Left lung (tissue), 4 donors: ENCODE measurements at regions not wholly inside any gene's neighbourhood (a gene's known extent, or its start where the extent isn't known, plus 50 kb on each side); places are given as distances from the start of the nearest gene placed in this dataset.

Source experiments
- ATAC-seq: fragments of 200-7000 bp; cut with Tn5 transposase; one replicate; pipeline ENCODE4 v1.9.1; 2020; ENCODE audit warnings: moderate library complexity
- DNase-seq, 4 donors: peaks; one replicate each; pipeline ENCODE4 v3.0.0-alpha.2; 2013 to 2020
- H3K27ac ChIP-seq, 2 donors: fragments of 200-600 bp; sonication (generic) in 1 of 2; one replicate each; pipeline versions ENCODE4 v1.5.0 to v1.8.0; 2020 to 2021
- H3K27me3 ChIP-seq, 2 donors: fragments of 200-600 bp; sonication (generic) in 1 of 2; one replicate each; pipeline versions ENCODE4 v1.5.0 to v1.8.0; 2020 to 2021
- H3K36me3 ChIP-seq, 2 donors: fragments of 200-600 bp; sonication (generic) in 1 of 2; one replicate each; pipeline versions ENCODE4 v1.5.0 to v1.8.0; 2020 to 2021
- H3K4me1 ChIP-seq, 2 donors: fragments of 200-600 bp; one replicate each; pipeline ENCODE4 v1.8.0; 2021
- H3K4me3 ChIP-seq, 2 donors: fragments of 200-600 bp; sonication (generic) in 1 of 2; one replicate each; pipeline versions ENCODE4 v1.5.0 to v1.8.0; 2020 to 2021; ENCODE audit warnings: mild to moderate bottlenecking in 1 of 2
- H3K9me3 ChIP-seq, 2 donors: fragments of 200-600 bp; sonication (generic) in 1 of 2; one replicate each; pipeline versions ENCODE4 v1.5.0 to v1.8.0; 2020 to 2021
- intact Hi-C, 2 donors: fragments of 100-400 bp; cut with DNase I; formaldehyde crosslinking; loops; one replicate each; pipeline versions ENCODE4 v1.11.2 to v1.14.2; 2022
- TF ChIP-seq, protein P1 (sequence below), 2 donors: fragments of 200-600 bp; sonication (generic) in 1 of 2; IDR thresholded peaks; one replicate each; pipeline versions ENCODE4 v1.5.0 to v1.8.0; 2021; ENCODE audit warnings: antibody characterized with exemption in 2 of 2
- donor health status: DM: no; HTN: yes; CAD: no.
- donor health status: DM: no; HTN: no; CAD: no.

DNA sequence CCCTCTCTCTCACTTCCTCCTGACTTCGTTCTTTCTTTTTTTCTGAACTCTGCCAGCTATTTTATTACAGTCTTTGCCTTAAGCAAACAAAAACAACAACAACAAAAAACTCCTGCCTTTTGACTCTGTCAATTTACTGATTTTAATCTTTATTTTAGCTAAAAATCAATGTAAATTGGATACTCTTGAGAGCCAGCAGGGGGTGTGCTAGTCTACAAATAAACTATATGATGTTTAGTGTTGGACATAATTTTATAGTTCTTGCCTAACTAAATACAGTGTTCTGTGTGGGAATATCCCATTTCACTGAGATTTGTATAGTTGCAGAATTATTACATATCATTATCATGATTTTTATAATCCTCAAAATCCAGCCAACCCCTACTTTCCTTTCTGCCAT is 1199.9 kb upstream of the SPRY2 start:
- H3K4me3 ChIP-seq = no peak overlapping the region
- no peak overlapping the region for H3K27ac ChIP-seq
- no peak for ATAC-seq
- H3K36me3 ChIP-seq = no peaks in the 10 kb centered on the region
- TF ChIP-seq, protein P1, sequence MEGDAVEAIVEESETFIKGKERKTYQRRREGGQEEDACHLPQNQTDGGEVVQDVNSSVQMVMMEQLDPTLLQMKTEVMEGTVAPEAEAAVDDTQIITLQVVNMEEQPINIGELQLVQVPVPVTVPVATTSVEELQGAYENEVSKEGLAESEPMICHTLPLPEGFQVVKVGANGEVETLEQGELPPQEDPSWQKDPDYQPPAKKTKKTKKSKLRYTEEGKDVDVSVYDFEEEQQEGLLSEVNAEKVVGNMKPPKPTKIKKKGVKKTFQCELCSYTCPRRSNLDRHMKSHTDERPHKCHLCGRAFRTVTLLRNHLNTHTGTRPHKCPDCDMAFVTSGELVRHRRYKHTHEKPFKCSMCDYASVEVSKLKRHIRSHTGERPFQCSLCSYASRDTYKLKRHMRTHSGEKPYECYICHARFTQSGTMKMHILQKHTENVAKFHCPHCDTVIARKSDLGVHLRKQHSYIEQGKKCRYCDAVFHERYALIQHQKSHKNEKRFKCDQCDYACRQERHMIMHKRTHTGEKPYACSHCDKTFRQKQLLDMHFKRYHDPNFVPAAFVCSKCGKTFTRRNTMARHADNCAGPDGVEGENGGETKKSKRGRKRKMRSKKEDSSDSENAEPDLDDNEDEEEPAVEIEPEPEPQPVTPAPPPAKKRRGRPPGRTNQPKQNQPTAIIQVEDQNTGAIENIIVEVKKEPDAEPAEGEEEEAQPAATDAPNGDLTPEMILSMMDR (IDR thresholded peaks at IDR 0.05) = no peak
- DNase-seq = peak in 1 of 4 donors; percentile 5
- H3K9me3 ChIP-seq = peaks cover 0 to 4% of the 10 kb centered on the region in 2 donors
- H3K4me1 ChIP-seq = no peaks in the 10 kb centered on the region
- intact Hi-C loops = no loop called here
- H3K27me3 ChIP-seq = no peaks in the 10 kb centered on the region

DNA sequence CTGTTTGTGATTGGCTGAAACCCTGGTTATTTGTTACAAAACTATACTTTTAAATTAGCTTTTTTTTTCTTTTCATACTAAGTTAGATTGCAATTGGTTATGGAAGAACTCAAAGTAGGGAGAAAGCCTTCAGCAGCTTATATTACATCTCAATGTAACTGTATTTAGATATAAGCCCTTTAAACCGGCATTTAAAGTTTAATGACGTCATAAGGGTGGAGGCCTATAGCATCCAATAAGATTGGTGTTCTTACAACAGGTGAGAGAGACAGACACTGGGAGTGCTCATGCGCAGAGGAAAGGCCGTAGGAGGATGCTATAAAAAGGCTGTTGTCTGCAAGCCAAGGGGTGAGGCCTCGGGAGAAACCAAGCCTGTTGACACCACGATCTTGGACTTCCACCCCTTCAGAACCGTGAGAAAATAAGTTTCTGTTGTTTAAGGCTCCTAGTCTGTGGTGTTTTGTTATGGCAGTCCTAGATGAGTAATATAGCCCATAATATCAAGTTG is 1198.8 kb upstream of the SPRY2 start:
- intact Hi-C loops = no loop called here
- H3K4me1 ChIP-seq = no peaks in the 10 kb centered on the region
- ATAC-seq (no peak), DNase-seq (no peak)
- H3K9me3 ChIP-seq = no peaks in the 10 kb centered on the region
- H3K36me3 ChIP-seq = no peaks in the 10 kb centered on the region
- H3K27me3 ChIP-seq = no peaks in the 10 kb centered on the region
- H3K4me3 ChIP-seq = no peak overlapping the region
- TF ChIP-seq, protein P1 (IDR thresholded peaks at IDR 0.05) = no peak
- H3K27ac ChIP-seq = no peak overlapping the region

DNA sequence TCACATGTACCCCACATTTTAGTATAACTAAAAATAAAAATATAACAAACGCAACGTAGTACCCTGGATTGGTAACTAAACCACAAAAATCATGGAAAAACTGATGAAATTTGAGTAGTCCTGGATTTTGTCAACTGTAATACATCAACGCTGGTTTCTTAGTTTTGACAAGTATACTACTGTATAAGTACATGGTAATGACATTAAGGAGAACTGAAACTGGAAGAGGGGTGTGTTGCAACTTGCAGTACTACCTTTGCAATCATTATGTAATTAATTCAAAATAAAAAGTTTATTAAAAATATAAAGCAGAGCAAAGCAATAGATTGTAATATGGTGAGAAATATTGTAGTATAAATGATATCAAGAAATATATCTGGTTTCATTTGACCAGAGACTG is 1158.0 kb upstream of the SPRY2 start:
- DNase-seq (no peak), ATAC-seq (no peak)
- H3K4me3 ChIP-seq = no peak overlapping the region
- no peaks in the 10 kb centered on the region for H3K36me3 ChIP-seq
- TF ChIP-seq, protein P1 (IDR thresholded peaks at IDR 0.05) = no peak
- intact Hi-C loops = no loop called here
- no peak overlapping the region for H3K27ac ChIP-seq
- H3K4me1 ChIP-seq = no peaks in the 10 kb centered on the region
- H3K9me3 ChIP-seq = no peaks in the 10 kb centered on the region
- H3K27me3 ChIP-seq = no peaks in the 10 kb centered on the region

DNA sequence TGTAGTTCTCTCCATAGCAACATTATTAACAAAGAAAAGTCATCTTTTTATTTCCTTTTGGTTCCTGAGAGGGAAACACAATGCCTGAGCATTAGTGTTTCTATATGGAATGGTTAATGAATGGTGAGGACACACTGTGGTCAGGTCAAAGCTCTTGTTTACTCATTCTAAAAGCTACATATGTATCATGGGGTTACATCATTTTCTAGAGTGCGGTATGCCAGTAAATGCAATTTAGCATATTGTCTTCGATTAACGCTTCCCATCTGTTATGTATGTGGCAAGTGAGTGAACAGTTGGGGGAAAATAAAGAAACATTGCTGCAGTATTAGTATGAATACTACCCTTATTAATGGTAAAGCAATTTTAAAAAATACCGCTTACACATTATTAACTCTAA is 1152.2 kb upstream of the SPRY2 start:
- Histone ChIP-seq H3K4me1 (no peaks in the 10 kb centered on the region), H3K27me3 (no peaks in the 10 kb centered on the region), H3K9me3 (no peaks in the 10 kb centered on the region), H3K36me3 (no peaks in the 10 kb centered on the region), H3K4me3 (no peak overlapping the region), H3K27ac (no peak overlapping the region)
- no peak for DNase-seq
- ATAC-seq = no peak
- intact Hi-C loops = no loop called here
- TF ChIP-seq, protein P1 (IDR thresholded peaks at IDR 0.05) = no peak

DNA sequence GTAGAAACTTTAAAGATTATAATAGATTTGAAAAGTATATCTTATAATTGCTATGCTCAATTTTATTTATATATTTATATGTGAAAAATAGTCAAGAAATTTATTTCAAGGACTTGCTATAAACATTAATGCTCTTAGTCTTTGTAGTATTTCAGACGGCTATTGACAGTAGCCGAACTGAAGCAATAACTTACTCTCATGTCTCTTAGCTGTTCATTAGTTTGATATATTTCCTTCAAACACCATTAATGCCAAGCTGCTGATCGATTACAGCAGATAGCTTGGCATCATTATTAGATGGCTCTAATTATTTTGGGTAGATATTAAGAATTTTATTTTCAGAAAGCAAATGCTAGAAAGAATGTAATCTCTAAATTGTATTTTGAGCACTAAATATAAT is 1151.5 kb upstream of the SPRY2 start:
- Histone ChIP-seq H3K4me1 (no peaks in the 10 kb centered on the region), H3K9me3 (no peaks in the 10 kb centered on the region), H3K27ac (no peak overlapping the region), H3K36me3 (no peaks in the 10 kb centered on the region), H3K4me3 (no peak overlapping the region), H3K27me3 (no peaks in the 10 kb centered on the region)
- no peak for ATAC-seq
- intact Hi-C loops = no loop called here
- TF ChIP-seq, protein P1 (IDR thresholded peaks at IDR 0.05) = no peak
- DNase-seq = no peak
